8988T (cell line): ENCODE measurements at regions not wholly inside any gene's neighbourhood (a gene's known extent, or its start where the extent isn't known, plus 50 kb on each side); places are given as distances from the start of the nearest gene placed in this dataset.

ENCODE experiments used
- DNase-seq: peaks from one replicate; pipeline ENCODE4 v3.0.0; 2011

DNA sequence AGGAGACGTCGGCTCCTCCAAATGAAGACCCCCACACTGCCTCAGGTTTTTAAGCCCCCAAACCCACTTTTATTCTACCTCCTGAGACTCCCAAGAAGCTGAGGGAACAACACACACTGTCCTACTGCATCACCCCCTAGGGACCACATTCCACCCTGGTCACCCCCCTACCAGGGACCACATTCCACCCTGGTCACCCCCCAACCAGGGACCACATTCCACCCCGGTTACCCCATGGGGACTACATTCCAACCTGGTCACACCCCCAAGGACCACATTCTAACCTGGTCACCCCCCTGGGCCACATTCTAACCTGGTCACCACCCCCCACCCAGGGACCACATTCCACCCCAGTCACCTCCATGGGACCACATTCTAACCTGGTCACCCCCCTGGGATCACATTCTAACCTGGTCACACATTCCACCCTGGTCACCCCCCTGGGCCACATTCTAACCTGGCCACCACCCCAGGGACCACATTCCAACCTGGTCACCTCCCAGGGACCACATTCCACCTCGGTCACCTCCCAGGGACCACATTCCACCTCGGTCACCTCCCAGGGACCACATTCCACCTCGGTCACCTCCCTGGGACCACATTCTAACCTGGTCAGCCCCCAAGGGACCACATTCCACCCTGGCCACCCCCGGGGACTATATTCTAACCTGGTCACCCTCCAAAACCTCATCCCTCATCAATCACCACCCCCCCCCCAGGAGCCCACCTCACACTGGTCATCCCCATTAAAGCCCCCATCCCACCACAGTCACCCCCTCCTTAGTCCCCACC is 587.6 kb downstream of the NPHP4 start:
- no peak for DNase-seq

DNA sequence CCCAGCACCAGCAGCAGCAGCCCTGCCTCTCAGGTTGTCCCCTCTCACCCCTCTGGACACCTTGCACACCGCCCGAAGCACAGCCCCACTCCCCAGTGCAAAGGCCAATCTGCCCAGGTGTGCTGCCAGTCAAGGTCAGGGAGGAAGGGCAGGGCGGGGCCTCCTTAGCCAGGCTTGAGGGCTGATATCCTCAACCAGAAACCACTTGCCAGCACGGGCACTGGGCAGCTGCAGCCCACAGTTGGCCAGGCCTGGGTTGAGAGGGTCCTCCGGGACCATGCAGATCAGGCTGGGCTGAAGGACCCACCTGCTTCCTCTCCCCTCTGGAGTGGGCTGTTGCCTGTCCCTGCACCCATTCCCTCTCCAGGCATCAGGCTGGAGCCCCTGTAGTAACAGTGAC is 588.3 kb downstream of the NPHP4 start:
- no peak for DNase-seq

DNA sequence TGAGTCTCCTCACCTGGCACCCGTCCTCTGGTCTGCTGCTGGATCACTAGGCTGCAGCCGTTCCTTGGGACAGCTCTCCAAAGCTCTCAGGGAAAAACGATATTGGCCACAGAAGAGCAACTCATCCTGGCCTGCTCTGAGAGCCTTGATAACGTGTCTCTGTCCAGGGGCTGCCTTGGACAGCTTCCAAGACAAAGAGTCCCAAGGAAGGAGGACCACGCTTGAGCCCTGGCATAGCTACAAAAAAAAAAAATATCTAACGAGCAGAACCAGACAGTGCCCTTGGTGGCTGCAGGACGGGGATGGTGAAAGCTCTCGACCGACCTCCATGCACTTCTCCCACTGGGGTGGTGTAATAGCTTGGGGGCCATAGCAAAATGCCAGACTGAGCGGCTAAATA is 589.6 kb downstream of the NPHP4 start:
- DNase-seq, result no peak

DNA sequence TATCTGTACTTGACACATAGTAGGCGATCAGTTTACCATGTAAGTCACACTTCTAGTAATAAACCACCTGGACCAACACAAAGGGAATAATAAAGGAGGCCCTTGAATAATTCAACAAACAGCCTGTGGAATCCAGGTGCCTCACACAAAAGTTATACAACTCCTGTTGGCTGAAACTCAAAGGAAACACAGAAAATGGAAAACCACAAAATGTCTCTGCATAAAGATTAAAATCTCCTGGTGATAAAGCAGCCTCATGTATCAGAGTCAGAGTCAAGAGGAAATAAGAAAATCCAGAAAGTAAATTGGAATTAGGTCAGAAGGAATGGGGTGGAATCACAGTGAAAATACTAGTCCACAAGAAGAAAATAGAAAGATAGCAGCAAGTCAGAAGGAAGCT is 592.5 kb downstream of the NPHP4 start:
- no peak for DNase-seq

DNA sequence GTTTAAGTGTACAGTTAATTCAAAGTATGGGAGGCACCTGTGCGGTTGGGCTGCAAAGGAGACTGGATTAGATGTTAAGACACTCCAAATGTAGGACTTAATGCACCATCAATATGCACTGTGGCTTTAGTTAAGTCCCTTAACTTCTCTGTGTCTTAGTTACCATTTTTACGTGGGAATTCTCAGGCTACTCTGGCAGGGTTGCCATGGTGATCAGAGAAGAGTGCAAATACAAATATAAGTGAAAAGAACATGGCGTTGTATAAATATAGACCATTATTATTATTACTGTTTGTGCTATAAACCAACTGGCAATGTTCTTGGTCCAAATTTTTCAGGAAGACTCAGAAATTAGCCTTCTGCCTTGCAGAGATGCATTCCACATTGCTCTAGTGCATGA is 595.6 kb downstream of the NPHP4 start:
- DNase-seq, result no peak

DNA sequence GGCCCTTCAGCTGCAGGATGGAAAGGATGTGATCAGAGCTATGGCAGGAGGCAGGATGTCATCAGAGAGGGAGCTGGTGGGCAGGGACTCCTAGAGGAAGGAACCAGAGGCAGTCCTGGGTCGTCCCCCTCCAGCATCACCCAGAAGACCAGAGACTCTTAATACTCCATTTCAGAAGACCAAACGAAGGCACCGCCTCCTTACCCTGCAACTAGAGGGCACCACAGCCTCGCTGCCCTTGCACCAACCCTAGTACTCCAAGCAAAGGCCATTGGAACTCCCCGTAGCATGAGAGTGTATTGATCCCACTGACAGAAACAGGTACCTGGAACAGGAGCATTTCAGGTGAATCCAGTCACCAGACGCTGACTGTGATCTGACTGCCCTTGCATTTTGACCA is 598.1 kb downstream of the NPHP4 start:
- no peak for DNase-seq

DNA sequence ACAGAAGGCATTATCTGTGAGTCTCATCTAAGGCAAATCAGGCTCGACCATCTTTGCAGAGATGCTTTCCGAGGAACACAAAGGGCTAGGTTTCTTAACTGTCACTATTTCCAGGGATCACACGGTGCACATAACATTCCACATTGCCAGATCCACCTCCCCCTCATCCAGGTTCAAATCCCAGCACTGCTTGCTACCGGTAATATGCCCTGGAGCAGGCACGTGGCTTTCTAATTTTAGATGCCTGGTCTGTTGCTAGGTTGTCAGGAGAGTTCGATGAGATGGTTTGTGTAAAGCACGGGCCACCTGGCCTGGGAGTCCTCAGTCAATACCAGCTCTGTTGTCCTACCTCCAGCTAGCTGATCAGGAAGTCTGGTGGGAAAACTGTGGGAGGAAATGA is 598.6 kb downstream of the NPHP4 start:
- DNase-seq, result no peak

DNA sequence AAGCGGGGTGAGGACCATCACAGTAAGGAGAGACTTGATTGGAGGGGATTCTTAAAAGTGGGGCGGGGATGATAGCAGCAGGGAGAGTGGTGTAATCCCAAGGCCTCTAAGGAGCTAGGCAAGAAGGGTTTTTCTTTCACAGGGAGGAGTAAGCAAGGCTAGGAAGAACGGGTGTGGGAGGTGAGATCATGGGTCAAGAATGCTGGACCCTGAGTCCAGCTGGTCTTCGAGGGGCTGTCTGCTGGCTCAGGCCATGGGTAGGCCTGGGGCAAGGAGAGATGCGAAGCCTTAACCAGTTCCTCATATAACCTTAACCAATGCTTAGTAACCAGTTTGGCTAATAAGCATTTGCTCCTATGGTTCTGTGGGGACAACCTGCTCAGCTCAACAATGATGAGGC is 599.1 kb downstream of the NPHP4 start:
- DNase-seq, result no peak

DNA sequence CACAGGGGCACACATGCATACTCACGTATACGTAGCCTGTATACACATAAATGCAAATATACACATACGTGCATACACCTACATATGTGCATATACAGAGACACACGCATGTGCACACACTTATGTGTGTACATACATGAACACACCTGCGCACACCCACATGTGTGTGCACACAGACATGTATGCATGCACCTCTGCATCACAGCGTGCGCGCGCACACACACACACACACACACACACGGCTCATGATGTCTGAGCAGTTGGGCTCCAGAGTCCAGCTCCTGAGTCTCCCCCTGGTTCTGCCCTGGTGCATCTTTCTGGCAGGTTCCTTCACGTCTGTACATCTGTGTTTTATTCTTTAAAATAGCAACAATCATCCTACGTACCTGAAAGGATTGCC is 600.5 kb downstream of the NPHP4 start:
- no peak for DNase-seq

DNA sequence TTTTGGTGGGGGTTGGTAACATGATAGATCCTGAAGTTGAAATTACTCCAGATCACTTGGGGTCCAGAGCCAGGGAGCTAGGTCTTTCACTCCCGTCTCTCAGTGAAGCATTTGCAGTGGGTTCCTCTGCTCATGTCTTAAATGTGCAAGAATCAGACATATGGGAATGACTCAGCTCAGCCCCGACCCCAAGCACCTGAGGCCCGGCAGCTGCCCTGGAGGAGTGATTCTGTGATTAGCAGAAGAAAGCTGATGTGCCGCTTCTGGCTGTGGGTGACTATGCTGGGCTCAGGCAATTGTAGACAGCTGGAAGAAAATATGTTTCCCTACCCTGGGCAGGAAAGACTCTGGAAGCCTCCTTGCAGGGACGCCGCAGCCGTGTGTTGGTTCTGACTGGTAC is 601.7 kb downstream of the NPHP4 start:
- no peak for DNase-seq

DNA sequence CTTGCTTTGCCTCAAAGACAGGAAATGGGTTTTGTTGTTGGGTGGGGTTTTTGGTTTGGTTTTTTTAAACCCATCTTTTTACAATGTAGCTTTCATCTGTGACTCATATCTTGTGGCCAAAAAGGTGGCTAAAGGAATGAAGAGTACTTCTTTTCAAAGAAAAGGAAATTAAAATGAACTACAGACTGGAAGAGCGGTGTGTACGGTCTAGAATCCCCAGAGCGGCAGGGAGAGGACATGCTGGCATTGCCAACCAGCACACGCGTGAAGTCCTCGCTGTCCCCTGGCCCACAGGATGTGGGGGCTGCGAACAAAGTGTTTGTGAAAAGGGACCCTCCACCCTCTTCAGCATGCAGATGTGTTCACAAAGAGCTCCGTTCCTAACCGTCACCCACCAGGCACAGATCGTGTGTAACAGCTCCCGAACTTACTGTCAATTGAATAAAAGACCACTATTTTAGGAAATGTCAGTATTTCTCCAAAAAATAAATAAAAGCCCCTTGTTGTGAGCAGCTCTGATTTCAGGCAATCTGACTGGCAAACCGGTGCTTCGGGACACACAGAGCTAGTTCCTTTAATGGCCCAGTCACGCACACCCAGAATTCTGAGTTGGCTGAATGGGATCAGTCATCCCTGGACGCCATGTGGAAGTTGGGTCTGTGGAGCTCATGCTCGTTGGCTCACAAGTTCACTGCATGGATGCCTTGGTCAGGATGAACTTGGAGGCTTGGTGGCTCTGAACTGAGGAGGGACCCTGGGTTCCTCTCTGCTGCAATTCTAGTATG is 602.9 kb downstream of the NPHP4 start:
- no peak for DNase-seq

DNA sequence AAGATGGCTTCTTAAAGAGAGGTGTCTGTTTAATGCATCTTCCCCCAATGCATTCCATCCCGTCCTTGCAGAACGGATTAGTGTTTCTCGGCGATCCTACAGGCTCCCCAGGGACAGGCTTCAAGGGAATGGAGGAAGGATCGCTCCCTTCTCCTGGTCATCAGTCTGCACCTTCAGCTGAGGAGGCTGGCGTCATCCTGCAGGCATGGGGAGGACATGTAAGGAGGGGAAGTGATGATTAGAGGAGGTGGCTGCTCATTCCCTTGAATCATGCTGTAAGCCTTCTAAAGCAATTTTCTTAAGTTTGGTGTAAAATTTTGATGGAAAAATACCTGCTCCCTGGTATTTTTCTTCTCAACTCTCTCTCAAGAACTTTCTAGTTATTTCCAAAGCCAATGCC is 603.6 kb downstream of the NPHP4 start:
- no peak for DNase-seq

DNA sequence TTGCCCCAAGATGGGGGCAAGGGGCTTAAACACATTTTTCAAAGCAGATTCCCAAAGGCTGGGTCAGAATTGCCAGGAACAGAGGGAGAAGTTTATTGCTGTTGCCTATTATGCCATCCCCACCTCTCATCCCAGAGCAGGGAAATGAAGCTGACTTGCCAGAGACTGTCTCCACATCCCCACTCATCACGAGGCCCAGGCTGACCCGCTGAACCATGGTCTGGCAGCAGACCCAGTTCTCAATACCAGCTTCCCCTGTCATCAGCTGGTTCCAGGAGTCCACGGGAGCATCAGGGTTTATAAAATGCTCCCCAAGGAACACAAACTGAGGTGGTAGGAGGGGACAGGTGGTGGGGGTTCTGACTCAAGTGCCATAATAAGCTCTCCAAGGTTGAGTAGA is 605.9 kb downstream of the NPHP4 start:
- no peak for DNase-seq

DNA sequence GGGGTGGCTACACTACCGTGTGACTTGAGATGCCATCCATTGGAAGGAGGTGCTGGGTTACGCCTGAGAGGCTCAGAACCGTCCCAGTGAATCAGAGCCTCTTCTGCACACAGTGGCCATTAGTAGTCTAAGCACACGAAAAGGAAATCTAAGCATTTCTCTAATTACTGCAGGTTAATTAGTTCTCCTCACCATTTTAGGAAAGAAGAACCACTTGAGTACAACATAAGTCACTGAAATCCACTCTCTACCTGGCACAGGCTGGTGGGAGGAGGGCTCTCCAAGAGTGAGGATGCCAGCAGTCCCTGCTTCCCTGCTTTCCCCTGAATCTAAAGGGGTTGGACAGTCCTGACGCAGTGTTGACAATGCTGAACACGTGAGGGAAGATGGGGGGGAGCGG is 606.3 kb downstream of the NPHP4 start:
- DNase-seq, result no peak

DNA sequence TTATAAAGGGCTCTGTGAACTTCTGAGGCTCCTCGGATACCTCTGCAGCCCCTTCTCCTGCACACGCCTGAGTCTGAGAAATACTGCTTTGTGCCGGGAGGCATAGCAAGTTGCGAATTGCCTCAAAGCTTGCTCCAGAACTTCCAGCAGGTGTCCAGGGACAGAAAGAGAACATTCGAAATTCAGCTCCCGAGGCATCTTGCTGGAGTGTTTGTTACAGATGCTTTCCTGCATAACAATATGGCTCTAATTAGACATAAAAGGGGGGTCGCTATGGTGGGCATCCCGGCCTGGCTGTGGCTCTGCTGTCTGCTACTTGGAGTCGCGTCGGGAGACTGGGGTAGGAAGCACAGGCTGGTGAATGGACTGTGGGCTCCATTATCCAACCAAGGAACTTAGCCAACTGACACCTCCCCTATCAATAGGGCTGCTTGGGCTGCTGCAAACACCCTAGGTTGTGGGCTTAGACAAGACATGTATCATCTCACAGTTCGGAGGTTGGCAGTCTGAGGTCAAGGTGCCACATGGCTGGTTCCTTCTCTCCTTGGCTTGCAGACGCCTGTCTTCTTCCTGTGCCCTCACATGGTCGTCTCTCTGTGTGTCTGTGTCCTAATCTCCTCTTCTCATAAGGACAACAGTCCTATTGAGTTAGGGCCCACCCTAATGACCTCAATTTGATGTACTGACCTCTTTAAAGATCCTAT is 607.0 kb downstream of the NPHP4 start:
- DNase-seq, result no peak

DNA sequence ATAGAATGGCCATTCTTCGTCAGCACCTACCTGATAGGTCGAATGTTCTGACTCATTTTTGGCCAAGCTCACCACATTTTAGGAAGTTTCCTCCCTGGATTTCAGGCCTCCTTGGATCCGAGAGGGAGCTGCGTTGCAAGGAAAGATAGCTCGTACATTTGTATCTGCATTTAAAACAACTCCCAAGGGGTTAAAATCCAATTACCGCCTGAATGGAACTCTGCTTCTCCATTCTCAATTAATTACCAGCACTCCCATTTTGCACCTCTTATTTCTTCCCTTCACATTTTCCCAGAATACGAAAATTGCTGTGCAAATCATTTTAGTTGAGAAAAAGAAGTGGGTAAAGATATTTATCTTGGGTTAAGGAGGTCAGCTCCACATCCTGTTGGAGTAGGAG is 610.7 kb downstream of the NPHP4 start:
- no peak for DNase-seq

DNA sequence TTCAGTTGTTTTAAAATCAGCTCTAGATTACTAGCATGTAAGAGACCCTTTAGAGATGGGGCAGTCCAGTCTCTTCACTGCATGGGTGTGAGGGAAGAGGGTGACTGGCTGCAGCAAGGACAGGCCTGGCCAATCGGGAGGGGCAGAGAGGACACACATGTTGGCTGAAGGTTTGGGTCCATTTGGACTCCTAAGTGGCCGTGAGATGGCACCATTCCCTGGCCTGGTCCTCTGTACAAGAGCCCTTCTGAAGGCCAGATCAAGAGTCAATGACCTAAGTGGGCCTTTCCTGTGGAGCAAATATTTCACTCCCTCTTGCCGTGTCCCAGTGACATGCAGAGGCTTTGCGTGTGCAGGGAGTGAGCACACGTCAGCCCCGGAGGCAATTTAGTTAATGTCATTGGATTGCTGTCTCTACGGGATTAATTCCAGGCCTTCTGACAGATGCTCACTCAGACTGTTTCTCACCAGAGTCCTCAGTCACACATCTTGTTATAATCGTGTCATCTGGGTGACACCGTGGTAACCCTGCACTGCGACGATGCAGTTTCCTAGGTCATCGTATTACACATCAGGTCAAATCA is 613.0 kb downstream of the NPHP4 start:
- DNase-seq, result no peak

DNA sequence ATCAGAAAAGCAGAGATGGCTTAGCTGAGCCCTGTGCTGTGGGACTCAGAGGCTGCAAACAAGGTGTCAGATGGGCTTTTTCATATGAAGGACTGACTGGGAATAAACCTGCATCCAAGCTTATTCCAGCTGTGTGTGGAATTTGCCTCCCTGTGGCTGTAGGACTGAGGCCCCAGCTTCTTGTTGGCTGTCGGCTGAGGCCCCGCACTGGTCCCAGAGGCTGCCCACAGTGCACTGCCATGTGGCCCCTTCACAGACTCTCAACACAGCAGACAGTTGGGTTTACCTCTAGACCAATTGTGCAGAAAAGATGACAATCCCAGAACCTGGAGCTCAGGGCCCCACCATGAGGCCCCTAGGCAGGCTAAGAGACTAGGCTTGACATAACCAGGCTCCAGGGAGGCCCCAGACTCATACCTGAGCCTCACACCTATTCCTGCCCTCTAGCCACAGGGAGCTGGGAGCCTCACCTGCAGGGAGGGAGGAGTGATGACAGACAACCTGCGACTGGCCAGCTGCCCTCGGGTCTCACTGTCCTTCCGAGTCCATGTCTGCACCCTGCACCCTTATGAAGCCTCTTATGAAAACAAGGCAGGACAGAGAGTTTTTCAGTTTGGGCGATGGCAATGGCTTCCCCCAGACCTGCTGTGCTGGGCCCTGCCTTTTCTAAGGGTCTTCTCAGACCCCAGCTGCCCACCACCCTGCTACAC is 615.5 kb downstream of the NPHP4 start:
- DNase-seq, result no peak

DNA sequence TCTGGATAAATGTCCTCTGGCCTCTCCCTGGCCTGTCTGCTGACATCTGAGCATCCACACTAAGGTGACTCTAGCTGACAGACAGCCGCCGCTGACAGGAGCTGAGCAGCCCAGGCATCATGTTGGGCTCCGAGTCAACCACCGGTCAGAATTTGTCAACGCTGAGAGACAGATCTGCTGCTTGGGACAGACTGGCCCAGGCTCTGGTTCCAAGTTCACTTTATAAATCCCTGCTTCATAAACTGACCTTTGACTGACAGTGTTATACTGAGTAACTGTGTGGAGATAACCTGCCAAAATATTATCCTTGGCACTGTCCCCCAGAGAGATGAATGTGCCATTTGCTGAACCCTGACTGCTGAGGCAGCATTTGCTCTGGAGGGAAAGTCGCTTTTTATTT is 616.7 kb downstream of the NPHP4 start:
- DNase-seq, result no peak

DNA sequence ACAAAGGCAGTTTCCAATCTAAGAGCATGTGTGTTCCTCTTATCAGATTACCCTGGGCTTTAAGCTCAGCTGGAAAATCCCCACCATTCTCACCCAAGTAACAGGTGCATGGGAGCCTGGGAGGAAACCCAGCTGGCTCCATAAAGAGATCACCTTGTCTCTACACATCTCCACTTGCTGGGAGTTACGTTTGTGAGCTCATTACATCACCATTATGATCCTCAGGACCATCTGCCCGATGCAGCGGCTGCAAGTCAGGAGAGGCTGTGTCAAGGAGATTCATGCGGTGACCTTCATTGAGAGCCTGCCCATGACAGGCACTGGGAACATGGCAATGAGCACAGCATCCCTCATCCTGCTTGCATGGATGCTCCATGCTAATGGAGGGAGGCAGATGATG is 618.0 kb downstream of the NPHP4 start:
- no peak for DNase-seq

DNA sequence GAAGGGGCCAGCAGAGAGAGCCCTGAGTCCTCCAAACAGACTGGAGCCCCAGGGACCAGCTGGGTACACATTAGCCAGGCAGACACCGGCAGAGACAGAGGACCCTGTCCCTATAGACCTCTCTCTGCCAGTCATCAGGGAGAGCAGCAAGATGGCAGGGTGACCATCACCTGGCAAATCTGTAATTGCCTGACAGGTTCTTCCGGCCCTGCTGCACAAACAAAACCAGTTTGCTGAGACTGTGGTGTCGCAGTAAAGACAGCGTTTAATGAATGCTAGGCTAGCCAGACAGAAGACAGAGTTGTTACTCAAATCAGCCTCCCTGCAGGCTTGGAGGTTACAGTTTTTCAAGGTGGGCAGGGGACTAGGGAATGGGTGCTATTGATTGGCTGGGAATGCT is 618.9 kb downstream of the NPHP4 start:
- no peak for DNase-seq

DNA sequence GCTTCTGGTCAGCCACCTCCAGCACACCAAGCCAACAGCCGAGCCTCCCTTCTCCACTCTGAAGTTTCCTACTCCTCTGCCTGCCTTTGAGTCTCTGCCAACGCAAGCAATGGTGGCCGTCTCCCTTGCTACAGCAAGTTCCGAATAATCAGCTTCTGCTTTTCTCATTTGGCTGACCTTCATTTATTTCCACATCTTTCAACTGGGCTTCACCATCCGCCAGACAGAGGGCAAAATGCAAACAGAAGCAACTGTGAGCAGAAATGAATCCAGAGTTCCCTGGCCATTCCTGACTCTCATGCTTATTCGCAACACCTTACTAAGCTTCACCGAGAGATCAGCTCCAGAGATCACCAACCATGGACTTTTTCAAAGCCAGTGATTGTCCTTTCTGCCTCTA is 621.0 kb downstream of the NPHP4 start:
- DNase-seq, result no peak

DNA sequence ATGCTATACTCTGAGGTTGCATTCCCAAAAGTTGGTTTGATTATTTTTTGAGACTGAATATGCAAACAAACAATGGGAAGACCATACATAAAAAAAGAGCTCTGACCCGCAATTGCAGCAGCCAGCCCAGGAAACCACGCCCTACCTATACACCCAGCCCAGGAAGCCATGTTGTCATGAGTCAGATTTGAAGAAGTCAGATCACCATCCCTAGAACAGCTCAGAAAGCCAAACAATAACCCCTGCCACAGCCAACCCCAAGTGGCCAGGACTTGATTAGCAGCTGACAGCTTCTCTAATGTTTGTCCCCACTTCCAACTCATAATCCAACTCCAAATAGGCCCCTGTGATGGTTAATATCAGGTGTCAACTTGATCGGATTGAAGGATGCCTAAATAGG is 621.9 kb downstream of the NPHP4 start:
- DNase-seq, result no peak
